Stimulated activated CD4-positive, alpha-beta T cell treated with anti-CD3 and anti-CD28 coated beads, Interleukin-2, amount 100 ng/mL, for 4 hours (primary cell): ENCODE measurements at regions not wholly inside any gene's neighbourhood (a gene's known extent, or its start where the extent isn't known, plus 50 kb on each side); places are given as distances from the start of the nearest gene placed in this dataset.

ENCODE experiments used
- DNase-seq: peaks from one replicate; pipeline ENCODE4 v3.0.0-alpha.2; 2020; ENCODE audit warnings: low read depth

- DNase-seq: no peak
These were observed 536.5 kb downstream of the PLCL1 start for GRCh38 chr2:198340846-198341245.

- DNase-seq: no peak
These were observed 534.7 kb downstream of the PLCL1 start for GRCh38 chr2:198339116-198339515.

- DNase-seq: no peak
These were observed 533.0 kb downstream of the PLCL1 start for GRCh38 chr2:198337368-198337767.

GRCh38 chr2:198328454-198328853 lies 524.1 kb downstream of the PLCL1 start:
- DNase-seq: no peak

- DNase-seq: no peak
These were observed 523.1 kb downstream of the PLCL1 start for GRCh38 chr2:198327526-198327925.

GRCh38 chr2:198326431-198326830 lies 522.0 kb downstream of the PLCL1 start:
- DNase-seq: no peak

- DNase-seq: no peak
These were observed 521.0 kb downstream of the PLCL1 start for GRCh38 chr2:198325359-198325758.

- no peak for DNase-seq
These were observed 519.7 kb downstream of the PLCL1 start for GRCh38 chr2:198324071-198324470.

- no peak for DNase-seq
These were observed 517.9 kb downstream of the PLCL1 start for GRCh38 chr2:198322275-198322674.

GRCh38 chr2:198321522-198322088 lies 517.2 kb downstream of the PLCL1 start:
- DNase-seq: no peak

GRCh38 chr2:198316852-198317396 lies 512.5 kb downstream of the PLCL1 start:
- no peak for DNase-seq

- no peak for DNase-seq
These were observed 511.6 kb downstream of the PLCL1 start for GRCh38 chr2:198315791-198316630.

GRCh38 chr2:198314559-198315153 lies 510.3 kb downstream of the PLCL1 start:
- no peak for DNase-seq

GRCh38 chr2:198312596-198313483 lies 508.4 kb downstream of the PLCL1 start:
- DNase-seq: no peak

- DNase-seq: no peak
These were observed 506.6 kb downstream of the PLCL1 start for GRCh38 chr2:198311020-198311419.

GRCh38 chr2:198309673-198310280 lies 505.4 kb downstream of the PLCL1 start:
- peak; percentile 22 for DNase-seq

- DNase-seq: no peak
These were observed 504.7 kb downstream of the PLCL1 start for GRCh38 chr2:198309081-198309480.

GRCh38 chr2:198308368-198308767 lies 504.0 kb downstream of the PLCL1 start:
- no peak for DNase-seq

- DNase-seq: no peak
These were observed 502.7 kb downstream of the PLCL1 start for GRCh38 chr2:198307093-198307492.

GRCh38 chr2:198304859-198305258 lies 500.5 kb downstream of the PLCL1 start:
- no peak for DNase-seq

GRCh38 chr2:198297350-198297749 lies 493.0 kb downstream of the PLCL1 start:
- DNase-seq: no peak
